CD1c-positive myeloid dendritic cell (primary cell): ENCODE measurements at regions not wholly inside any gene's neighbourhood (a gene's known extent, or its start where the extent isn't known, plus 50 kb on each side); places are given as distances from the start of the nearest gene placed in this dataset.

Experiments
- DNase-seq: peaks from one replicate; pipeline ENCODE4 v3.0.0-alpha.2; 2016; ENCODE audit errors: extremely low spot score

DNA sequence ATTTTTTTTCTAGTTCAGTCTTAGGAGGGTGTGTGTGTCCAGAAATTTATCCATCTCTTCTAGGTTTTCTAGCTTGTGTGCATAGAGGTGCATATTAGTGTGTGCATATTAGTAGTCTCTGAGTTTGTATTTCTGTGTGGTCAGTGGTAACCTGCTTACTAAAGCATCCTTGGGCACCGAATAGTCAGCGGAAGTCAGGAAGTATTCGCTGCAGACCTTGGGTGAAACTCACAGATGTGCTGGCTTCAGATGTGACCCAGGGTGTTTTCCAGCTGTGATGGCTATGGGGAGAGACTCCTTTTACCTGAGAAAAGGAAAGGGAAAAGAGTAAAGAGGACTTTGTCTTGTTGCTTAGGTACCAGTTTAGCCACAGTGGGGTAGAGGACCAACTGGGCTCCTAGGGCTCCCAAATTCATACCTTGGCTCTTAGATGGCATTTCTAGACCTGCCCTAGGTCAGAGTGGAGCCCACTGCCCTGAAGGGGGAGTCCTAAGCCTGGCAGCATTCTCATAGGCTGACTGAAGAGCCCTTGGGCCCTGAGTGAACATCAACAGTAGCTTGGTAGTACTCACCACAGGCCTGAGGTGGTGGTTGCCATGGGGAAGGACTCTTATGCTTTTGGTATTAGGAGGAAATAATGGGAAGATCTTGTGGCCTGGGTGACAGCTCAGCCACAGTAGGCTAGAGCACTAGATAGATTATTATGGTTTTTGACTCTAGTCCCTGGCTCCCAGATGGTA lies 286.0 kb upstream of the ZPLD1 start:
- DNase-seq = no peak

DNA sequence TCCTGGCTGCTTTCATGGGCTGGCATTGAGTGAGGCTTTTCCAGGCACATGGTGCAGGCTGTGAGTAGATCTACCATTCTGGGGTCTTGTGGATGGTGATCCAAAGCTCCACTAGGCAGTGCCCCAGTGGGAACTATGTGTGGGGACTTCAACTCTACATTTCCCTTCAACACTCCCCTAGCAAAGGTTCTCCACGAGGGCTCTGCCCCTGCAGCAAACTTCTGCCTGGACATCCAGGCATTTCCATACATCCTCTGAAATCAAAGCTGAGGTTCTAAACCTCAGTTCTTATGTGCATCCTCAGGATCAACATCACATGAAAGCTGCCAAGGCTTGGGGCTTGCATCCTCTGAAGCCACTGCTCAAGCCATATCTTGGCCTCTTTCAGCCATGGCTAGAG lies 282.9 kb upstream of the ZPLD1 start:
- DNase-seq = no peak

DNA sequence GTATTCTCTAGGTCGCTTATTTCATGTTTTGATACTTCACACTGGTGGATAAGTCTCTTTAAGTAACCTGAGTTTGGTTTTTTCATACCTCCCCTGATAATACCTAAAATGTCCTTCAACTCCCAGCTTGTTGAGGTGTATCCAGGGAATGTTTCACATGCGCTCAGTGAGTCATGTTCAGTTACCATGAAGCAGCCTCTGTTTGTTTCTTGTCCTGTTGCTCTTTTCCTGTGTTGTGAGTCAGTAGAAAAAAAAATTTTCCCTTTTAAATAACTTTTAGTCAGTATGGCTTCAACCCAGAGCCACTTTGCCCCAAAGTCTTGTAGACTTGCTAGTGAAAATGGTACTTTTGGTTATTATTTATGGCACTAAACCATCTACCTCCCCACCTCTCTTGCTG lies 278.4 kb upstream of the ZPLD1 start:
- no peak for DNase-seq

DNA sequence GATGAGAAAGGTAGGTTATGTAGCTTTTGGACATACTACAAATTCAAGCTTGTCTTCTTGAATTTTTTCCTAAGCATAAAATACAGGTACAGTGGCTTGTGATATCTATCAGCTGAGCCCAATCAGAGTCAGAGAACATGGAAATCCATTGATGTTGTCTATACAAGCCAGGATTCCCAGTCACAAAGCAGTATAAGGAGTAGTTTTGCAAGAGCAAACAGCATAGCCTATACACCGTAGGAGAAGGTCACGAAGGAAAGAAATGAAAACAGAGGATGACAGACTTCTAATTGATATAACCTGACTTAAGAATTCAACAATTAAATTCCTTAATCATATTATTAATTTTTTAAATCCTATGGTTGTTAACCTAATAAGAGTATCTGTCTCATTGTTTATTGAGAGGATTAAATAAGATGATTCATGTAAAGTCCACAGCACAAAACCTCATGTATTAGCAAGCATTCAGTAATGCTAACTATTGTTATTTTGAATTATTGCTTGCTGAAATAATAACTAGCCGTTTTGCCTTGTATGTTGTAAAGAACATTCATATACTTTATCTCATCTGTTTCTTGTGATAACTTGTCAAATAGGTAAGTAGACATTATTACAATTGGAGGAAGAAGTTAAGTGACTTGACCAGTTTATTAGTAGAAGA lies 276.6 kb upstream of the ZPLD1 start:
- DNase-seq = no peak

DNA sequence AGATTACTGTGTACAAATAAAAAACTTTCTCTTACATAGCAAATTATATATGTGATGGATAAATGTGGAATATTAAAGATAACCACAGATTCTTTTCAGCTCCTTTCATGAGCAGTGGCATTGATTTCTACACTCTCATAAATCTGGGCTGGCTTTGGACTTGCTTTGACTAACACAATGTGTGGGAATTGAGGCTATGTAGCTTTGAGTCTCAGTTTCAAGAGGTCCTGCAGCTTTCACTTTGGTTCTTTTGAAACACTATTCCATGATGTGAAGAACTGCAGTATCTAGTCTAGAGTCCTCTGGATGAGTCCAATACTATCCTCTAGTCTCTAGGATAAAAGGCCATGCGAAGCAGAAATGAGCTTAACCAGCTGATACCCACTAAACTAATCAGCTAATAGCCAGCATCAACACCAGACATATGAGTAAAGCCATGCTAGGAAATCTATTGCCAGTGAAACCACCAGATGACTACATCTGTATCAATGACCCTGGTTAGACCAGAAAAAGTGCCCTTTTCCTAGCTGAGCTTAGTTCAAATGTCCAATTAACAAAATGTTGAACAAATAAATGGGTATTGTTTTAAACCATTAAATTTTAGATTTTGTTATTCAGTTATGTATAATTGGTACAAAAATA lies 274.9 kb upstream of the ZPLD1 start:
- no peak for DNase-seq

DNA sequence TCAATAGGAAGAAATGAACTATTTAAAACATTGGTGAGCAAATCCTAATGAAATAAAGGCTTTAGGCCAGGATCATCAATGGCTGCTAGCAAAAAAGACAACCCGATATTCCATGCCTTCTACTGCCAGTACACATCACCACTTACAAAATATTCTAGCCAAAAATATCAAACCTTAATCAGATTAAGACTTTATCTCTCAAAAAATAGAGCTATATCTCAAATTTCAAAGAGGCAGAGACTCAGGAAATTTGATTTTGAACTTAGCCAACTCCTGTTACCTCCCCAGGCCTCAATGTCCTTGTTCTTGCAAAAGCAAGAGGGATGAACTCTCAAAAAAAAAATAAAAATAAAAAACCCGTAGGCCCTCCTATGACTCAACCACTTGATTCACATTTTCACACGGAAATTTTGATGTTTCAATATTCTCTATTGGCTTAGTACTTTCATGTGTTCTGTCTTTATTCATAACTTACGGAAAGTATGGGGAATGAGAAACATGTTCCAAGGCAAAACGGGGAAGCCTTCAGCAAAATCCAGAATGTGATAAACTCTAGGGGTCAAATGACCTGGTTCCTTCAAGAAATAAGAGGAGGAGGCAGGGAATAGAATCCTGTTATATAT lies 273.3 kb upstream of the ZPLD1 start:
- DNase-seq = no peak

DNA sequence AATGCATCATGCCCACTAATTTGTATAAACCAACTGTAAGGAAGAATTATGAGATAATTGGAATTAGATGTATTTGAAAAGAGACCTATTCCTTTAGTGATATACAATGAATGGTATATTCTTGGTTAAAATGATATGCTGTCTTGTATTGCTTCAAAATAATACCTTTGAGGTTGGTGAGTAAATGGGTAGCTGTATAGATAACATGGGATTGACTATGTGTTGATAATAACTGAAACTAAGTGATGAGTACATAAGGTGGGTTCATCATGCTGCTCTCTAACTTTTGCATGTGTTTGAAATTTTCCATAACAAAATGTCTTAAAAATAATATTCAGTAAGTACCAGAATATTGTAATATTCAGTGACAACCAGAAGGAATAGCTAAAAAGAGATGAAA lies 272.6 kb upstream of the ZPLD1 start:
- no peak for DNase-seq

DNA sequence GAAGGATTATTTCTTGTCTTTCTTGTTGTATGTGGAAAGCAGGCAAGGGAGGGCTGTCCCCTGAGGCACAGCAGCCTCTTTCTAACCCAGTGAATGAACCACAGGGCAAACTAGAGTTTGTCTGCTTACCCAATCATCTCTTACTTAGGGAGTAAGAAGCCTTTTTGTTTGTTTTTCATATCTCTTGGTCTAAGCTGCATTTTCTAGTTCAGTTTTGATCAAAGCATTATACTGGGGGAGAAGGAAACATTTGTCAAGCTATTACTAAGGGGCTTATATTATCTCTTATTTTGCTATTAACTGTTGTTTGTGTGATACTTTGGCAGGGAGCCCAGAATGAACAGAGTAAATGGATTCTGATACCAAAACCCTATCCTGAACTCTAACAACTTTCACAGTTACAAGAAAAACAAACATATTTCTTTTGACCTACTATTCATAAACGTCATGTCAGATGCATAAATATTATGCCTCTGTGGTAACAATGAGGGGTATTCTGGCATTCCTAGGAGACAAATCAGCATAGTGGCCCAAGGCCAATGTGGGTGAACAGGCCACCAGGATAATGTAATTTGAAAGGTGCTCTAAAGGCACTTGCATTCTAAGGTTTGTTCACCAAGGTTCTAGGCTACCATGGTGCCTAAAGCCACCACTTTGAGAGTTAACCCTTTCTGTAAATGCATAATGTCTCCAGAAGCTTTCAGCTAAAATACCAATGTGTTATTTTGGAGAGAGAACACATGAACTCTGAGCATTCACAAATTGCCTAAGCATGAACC lies 271.6 kb upstream of the ZPLD1 start:
- DNase-seq = no peak

DNA sequence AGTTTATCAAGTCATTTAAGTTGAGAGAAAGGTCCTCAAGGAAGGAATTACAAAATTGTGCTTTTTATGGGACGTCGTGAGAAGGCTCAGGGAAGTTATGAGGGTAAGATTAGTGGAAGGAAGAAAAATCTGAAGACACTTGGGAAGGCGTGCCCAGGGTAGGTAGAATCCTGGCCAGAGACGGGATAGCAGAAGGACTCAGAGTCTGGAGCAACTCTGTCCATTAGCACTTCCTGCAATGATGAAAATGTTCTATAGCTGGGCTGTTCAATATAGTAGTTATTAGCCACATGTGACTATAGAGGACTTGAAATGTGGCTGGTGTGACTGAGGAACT lies 271.0 kb upstream of the ZPLD1 start:
- DNase-seq = no peak

DNA sequence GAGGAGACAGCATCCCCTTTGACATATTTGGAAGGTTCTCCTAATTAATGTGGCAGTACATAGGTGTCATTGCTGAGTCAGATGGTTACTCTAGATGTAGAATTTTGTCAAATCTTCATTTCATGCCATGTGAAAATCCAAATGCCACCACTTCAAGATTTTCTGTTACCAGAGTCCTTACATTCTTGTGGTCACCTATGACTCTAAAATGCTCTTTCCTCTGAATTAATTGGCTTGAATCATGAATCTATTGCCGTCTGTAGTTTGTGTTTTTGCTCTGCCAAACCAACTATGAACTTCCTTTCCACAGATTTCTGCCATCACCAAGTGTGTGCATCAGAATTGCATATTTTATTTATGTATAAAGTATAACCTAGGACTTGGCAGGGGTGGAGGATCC lies 269.4 kb upstream of the ZPLD1 start:
- DNase-seq = no peak

DNA sequence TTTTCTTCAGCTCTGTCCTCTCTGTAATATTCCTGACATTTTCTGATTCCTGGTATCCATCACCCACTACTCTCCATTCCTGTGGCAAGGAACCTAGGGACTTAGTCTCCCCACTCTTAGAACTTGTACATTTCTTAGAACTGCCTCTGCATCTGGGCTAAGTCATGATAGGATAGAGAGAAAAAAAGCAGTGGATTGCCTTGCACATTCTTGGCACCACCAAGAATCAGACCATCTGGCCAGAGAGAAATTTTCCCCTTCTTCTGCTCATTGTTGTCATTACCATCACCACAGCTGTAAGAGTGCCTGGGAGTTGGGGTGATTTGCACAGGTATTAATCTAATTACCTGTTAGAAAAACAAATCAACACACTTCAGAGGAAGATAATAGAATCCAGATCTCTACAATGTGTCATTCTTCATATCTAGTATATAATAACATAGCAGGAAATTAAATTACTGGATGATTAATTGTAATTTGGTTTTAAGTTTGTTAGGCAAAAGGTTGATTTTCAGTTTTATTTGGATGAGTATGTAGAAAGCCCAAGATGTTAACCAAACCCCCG lies 264.8 kb upstream of the ZPLD1 start:
- DNase-seq = no peak

DNA sequence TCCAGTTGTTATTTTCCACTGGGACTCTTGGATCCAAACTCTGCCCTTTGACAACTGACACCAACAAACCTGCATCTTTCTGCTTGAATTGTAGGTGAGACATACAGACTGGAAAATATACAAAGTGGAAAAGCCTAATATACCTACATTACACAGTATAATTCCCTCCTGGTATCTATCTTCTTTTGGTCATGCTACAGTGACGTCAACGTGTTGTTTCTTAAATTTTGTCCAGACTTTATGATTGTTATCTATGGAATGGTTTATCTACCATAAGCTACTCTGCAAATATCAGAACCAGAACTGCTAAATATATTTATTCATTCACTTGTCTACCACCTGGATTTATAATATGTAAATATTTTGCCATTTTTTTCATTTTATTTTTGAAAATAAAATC lies 264.3 kb upstream of the ZPLD1 start:
- DNase-seq = no peak

DNA sequence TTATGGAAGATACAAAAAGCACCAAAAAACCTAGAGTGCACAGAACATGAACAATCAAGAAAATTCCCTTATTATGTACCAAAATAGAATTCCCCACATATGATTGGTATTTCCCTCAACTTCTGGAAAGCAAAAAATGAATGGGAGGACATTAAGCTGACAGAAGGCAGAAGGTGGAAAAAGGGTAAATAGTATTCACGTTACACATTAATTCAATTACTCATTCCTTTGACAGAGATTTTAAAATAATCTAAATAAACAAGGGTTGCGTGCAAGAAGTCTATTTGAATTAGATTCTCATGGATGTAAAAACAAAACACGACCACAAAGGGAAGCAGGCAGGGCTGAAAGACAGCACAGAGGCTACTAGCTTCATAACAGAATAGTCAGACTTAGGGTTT lies 260.5 kb upstream of the ZPLD1 start:
- no peak for DNase-seq

DNA sequence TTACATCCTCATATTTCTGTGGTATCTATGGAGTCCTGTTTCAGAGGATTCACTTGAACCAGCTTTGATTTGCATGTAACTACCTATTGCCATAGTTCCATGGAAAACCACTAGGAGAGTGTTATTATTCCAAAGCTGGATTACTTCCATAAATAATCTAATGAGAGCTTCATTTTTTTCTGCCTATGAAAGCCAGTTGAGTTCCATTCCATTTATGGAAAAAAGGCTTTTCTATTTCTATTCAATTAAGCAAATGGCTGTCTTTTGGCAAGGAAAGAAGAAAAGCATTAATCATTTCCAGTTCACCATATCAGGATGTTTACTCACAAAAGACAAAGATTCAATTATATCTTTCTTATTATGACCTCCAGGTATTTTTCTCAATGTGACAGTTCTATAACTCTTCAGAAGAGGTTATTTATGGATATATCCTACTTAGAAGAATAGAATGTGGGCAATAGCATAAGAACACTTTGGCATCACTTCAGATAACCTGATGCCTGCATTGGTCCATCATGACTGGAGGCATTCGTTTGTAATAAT lies 259.9 kb upstream of the ZPLD1 start:
- DNase-seq = no peak

DNA sequence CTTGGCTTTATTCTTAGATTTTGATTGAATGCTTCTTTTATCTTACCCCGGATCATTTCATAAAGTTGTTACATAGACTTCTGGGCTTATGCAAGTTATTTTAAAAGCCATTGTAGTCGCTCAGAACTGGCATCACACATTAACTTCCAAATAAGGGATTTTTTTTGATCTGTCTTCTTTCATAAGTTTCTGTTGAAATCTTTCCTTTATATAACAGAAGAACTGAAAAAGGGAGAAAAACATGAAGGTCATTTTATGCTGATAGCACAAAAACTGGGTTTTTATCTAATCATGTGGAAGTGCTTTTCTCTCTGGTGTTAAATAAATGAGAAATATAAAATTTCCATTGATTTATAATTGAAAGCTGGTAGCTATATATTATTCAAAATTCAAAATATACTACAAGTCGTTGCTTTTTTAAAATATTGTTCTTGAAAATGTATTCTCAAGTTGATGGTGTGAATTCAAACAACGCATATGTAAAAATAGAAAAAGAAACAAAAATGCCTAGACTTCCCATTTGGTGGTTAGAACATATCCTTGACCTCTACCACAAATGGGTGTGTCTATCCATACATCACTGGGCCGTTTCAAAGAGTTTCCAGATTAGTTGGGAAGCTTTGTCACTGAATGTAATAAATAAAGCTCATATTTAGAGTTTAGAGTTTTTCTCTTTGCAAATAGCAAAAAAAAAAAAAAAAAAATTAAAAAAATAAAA lies 258.3 kb upstream of the ZPLD1 start:
- no peak for DNase-seq

DNA sequence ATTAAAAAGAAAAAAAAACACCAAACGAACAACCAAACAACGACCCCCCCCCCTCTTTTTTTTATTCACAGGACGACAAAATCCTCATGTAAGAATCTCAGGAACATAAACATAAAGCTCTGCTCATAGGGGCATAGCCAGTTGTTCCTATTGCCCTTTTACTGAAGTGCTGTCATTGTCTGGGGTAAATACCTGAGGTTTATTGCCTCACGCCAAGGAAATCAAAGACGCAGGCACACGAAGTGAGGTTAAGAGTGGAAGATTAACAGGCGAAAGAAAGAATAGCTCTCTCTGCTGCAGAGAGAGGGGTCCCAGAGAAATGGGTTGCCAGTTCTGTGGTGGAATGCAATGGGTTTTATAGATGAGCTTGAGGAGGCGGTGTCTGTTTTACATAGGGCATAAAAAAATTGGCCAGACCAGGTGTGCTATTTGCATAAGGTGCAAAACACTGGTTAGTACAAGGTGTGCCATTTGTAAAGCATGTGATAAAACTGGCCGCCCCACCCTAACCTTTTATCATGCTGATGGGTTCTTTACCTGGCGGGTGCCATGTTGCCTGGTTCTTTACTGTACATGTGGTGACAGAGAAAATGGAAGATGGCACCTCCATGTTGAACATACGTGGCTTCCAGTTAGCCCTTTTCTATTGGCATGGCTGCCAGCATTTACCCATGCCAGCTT lies 257.6 kb upstream of the ZPLD1 start:
- DNase-seq = no peak

DNA sequence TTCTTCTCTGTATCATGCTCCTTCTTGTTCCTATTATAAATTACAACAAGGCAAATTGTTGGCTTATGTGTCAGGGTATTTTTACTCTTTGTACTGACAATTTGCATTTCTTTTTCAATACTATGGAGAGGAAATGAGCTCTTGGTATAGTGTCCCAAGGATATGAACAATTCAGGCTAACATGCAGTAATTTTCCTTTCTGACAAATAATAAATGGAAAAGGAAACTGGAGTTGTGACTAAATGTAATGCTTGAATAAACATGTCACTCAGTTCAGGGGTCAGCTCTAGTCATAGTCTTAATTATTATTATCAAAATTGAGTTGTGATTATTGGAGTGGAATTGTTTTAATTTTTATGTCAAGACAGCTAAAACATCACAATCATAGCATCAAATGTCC lies 256.0 kb upstream of the ZPLD1 start:
- no peak for DNase-seq

DNA sequence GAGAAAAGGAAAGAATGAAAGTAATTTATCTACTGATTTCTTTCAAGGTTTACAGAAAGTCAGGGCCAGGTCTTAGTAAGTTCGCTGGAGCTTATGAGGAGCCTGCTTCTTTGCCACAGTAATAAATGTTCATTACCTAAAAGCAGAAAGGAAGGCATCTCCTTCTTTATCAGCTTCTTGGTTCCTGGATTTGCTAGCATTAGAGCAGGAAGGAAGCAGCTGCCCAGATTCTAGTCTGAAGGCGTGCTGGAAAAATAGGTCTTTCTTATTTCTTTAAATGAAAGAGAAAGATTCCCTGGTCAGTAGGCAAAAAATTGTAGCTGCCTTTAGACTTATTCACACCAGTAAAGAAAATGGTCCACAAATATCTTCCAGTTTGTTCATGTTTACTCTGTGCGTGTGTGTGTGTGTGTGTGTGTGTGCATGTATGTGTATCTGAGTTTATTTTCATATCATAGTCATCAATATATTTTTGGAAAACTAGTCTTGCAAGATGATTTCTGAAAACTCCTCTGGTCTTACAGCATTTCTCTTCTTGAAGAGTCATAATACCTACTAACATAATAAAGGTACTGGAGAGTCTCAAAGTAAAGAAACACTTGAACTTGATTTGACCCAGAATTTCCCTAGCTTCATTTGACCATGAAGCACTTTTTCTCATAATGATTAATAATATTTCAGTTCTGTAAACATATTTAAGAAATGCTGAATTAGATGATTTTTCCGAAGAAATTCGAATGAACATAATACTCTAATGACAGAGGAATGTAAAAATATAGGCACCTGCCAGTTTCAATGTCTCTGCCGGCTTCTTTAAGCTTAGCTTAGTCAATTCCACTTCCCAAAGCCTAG lies 255.3 kb upstream of the ZPLD1 start:
- peak; percentile 26 for DNase-seq

DNA sequence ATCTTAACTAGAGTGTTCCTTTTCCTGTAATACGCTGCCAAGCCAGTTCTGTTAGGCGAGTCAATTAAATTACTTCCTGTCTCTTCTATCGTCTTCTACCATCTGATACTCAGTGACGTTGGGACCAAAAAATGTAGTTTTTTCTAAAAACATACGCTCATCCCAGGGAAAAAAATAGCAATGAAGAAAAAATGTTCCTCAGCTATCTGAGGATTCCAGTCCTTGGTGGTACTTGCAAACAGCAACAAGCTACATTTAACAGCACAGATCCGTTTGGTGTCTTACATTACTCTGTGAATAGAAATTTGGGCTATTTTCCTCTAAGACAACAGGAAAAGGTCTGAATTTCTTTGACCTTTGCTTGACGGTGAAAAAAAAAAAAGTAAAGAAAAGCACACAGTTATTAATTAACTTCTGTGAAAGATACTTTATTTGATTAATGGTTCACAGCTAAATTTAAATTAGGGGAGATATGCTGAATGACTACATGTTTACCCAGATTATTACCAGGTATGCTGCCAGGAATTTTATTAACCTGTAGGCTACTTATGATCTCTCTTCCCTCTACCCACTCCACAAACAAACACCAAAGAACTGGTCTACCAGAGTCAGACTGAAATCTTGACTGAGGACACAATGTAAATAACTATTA lies 254.4 kb upstream of the ZPLD1 start:
- DNase-seq = peak; percentile 18
